HepG2 (cell line): ENCODE measurements at regions not wholly inside any gene's neighbourhood (a gene's known extent, or its start where the extent isn't known, plus 50 kb on each side); places are given as distances from the start of the nearest gene placed in this dataset.

Experiments used
- ATAC-seq: fragments of 200-7000 bp; cut with Tn5 transposase; 3 replicates; pipeline ENCODE4 v1.9.1; 2020; ENCODE audit warnings: mild to moderate bottlenecking, moderate library complexity
- BruUV-seq: library from RNA; stranded (reverse); fragments of 400-500 nt; replicated peaks from 2 replicates; lab custom pipeline; 2021; lab: Mats Ljungman, UMichigan
- CTCF ChIA-PET: fragments of 300-600 bp; formaldehyde crosslinking; extraction: SDS; loops from one replicate; lab custom pipeline; 2021; ENCODE audit warnings: low total read pairs, inconsistent platforms, low intra/inter-chr PET ratio; lab: Yijun Ruan, JAX
- POLR2A ChIA-PET: fragments of 350-600 bp; sonication (Branson Sonifier 250); formaldehyde crosslinking; loops from one replicate; lab custom pipeline; 2020; ENCODE audit warnings: antibody characterized with exemption, inconsistent platforms; lab: Yijun Ruan, JAX
- DNase-seq: peaks from one replicate; pipeline ENCODE4 v3.0.0-alpha.2; 2015; ENCODE audit warnings: low spot score
- FAIRE-seq: peaks from 3 replicates; lab custom pipeline; 2011; peaks lifted over from hg19 to GRCh38; lab: Jason Lieb, UNC
- H2AFZ ChIP-seq: one replicate; pipeline ENCODE4 v1.6.1; 2011; ENCODE audit warnings: low read length, inconsistent platforms
- H3K27ac ChIP-seq: fragments of 300-600 bp; 3 replicates; pipeline ENCODE4 v1.8.0; 2011; ENCODE audit warnings: mixed run types, mild to moderate bottlenecking, mixed read lengths, low read length, inconsistent platforms; ENCODE audit not compliant: insufficient read depth; ENCODE audit errors: extremely low read length
- H3K27me3 ChIP-seq, 2 experiments: fragments of 200-600 bp in 1 of 2; 2 replicates in 1 of 2; 3 replicates in 1 of 2; pipeline versions ENCODE4 v1.6.0 to v1.8.0; 2011; ENCODE audit warnings: low read length in 2 of 2, mild to moderate bottlenecking in 2 of 2, moderate library complexity in 2 of 2, inconsistent platforms in 1 of 2; ENCODE audit not compliant: insufficient read depth in 2 of 2, control insufficient read depth in 1 of 2
- H3K36me3 ChIP-seq, 2 experiments: fragments of 200-600 bp in 1 of 2; replicated peaks in 1 of 2; 2 replicates in 1 of 2; 3 replicates in 1 of 2; pipeline versions ENCODE4 v1.5.1 to v1.8.0; 2011; ENCODE audit warnings: low read length in 2 of 2, inconsistent platforms in 1 of 2; ENCODE audit not compliant: insufficient read depth in 2 of 2, control insufficient read depth in 1 of 2
- H3K4me1 ChIP-seq: 2 replicates; pipeline ENCODE4 v1.5.1; 2012; ENCODE audit warnings: low read length, inconsistent platforms; ENCODE audit not compliant: insufficient read depth
- H3K4me2 ChIP-seq: 2 replicates; pipeline ENCODE4 v1.6.0; 2011; ENCODE audit warnings: low read depth, low read length, inconsistent platforms
- H3K4me3 ChIP-seq, 3 experiments: fragments of 200-600 bp in 1 of 3; sonication (generic), shearing (Covaris generic) in 1 of 3; replicated peaks in 1 of 3; 2 replicates each; pipeline ENCODE4 v1.5.1; 2011 to 2016; ENCODE audit warnings: low read length in 3 of 3, inconsistent platforms in 2 of 3, low read depth in 2 of 3, mild to moderate bottlenecking in 2 of 3, control low read depth in 1 of 3, mixed read lengths in 1 of 3; ENCODE audit not compliant: insufficient read depth in 1 of 3
- H3K79me2 ChIP-seq: one replicate; pipeline ENCODE4 v1.6.1; 2011; ENCODE audit warnings: low read length, inconsistent platforms; ENCODE audit not compliant: insufficient read depth
- H3K9ac ChIP-seq: 2 replicates; pipeline ENCODE4 v1.6.0; 2011; ENCODE audit warnings: mild to moderate bottlenecking, low read depth, low read length, inconsistent platforms; ENCODE audit not compliant: insufficient read depth
- H3K9me3 ChIP-seq: 2 replicates; pipeline ENCODE4 v1.5.1; 2012; ENCODE audit warnings: mild to moderate bottlenecking, low read length
- H4K20me1 ChIP-seq: 2 replicates; pipeline ENCODE4 v1.6.0; 2011; ENCODE audit warnings: inconsistent platforms, mild to moderate bottlenecking, low read length, moderate library complexity; ENCODE audit not compliant: insufficient read depth
- AHR ChIP-seq: IDR thresholded peaks from 2 replicates; pipeline ENCODE4 v1.6.1; 2018; ENCODE audit warnings: missing genetic modification reagents, missing compliant biosample characterization
- ATAD3A ChIP-seq: sonication (generic); formaldehyde crosslinking; IDR thresholded peaks from 2 replicates; pipeline ENCODE4 v1.4.0; 2020; ENCODE audit warnings: missing genetic modification reagents
- BRCA1 ChIP-seq: sonication (generic); formaldehyde crosslinking; IDR thresholded peaks from 2 replicates; pipeline ENCODE4 v1.4.0; 2020; ENCODE audit warnings: missing genetic modification reagents
- KAT7 ChIP-seq: IDR thresholded peaks from 2 replicates; pipeline ENCODE4 v1.6.1; 2018; ENCODE audit warnings: borderline replicate concordance, missing compliant biosample characterization
- KMT2A ChIP-seq: sonication (generic); formaldehyde crosslinking; IDR thresholded peaks from 2 replicates; pipeline ENCODE4 v1.4.0; 2020; ENCODE audit warnings: missing genetic modification reagents
- STAG1 ChIP-seq: sonication (generic); formaldehyde crosslinking; IDR thresholded peaks from 2 replicates; pipeline ENCODE4 v1.4.0; 2020; ENCODE audit warnings: missing genetic modification reagents
- ZNF160 ChIP-seq: sonication (generic); formaldehyde crosslinking; IDR thresholded peaks from 2 replicates; pipeline ENCODE4 v1.8.0; 2022; ENCODE audit warnings: mild to moderate bottlenecking, inconsistent platforms, missing genetic modification reagents
- WGBS: methylation state at CpG from one replicate; pipeline ENCODE4 v1.1.6; 2017; ENCODE audit warnings: low lambda C conversion rate; 5-methylcytosine and 5-hydroxymethylcytosine counted together
- in situ Hi-C: cut with HindIII; loops from 2 replicates; pipeline ENCODE4 v1.10.0; 2017; ENCODE audit warnings: low pct_unique_long_range_greater_than_20kb; ENCODE audit not compliant: extremely low pct_ligation_motif_present
- intact Hi-C: fragments of 100-400 bp; cut with micrococcal nuclease; formaldehyde crosslinking; loops from one replicate; pipeline ENCODE4 v1.10.0; 2022; ENCODE audit not compliant: unreplicated experiment
- TF ChIP-seq, protein P1 (sequence below): sonication (generic); formaldehyde crosslinking; IDR thresholded peaks from 2 replicates; pipeline ENCODE4 v1.5.1; 2020; ENCODE audit warnings: missing genetic modification reagents, mild to moderate bottlenecking, borderline replicate concordance

DNA sequence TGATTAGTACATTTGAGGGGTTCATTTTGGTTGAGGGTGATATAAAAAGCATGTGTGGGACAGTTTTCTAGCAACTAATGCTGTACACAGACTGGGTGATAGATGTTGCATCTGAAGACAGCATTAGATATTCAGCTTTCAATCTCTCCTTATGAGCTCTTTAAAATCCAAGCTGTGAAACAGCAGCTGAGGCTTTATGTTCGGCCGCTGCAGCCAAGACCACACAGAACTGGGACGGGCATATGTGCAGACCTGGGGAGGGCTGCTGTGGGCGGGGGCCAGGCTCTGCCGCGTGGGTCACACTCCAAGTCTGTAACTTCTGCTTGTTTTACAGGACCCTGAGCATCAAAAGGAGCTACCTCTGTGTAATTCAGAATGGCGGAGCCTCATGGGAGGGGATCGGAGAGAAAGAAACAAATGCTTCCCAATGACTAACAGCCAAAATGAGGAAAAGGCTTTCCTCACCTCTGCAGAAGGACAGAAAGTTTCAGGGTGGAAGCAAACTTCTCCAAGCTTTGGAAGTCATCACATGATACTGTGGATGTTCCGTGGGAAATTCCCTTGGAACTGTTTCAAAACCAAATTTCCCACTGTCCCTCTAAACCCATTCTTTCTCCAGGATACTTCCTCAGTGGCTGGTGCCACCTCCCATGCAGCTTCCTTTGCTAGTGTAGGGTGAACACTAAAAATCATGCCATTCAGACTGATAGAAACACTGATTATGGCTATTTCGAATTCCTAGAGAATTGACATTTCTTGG, 711.9 kb upstream of the ID2 start:
- no peaks in the 10 kb centered on the region for H3K9me3 ChIP-seq
- in situ Hi-C loops (no loop called here), intact Hi-C loops (no loop called here)
- no TSS peak for BruUV-seq
- 48% methylated on average over 10 of the region's 10 CpGs for WGBS
- CTCF ChIA-PET = no interaction called here
- H3K27me3 ChIP-seq = peaks cover 3 to 37% of the 10 kb centered on the region in 2 experiments; a peak in 3 of 5 replicates
- FAIRE-seq = no peak
- no peak overlapping the region for H3K27ac ChIP-seq
- H3K9ac ChIP-seq = no peak overlapping the region
- ATAC-seq = no peak
- H3K4me3 ChIP-seq = no peak overlapping the region
- no peaks in the 10 kb centered on the region for H3K79me2 ChIP-seq
- no peaks in the 10 kb centered on the region for H3K36me3 ChIP-seq
- no peaks in the 10 kb centered on the region for H3K4me1 ChIP-seq
- no peaks in the 10 kb centered on the region for H4K20me1 ChIP-seq
- POLR2A ChIA-PET = no interaction called here
- H2AFZ ChIP-seq = no peak overlapping the region
- DNase-seq = no peak
- no peak overlapping the region for H3K4me2 ChIP-seq
- no peak for TF ChIP-seq BRCA1 (CRISPR knock-in tag)
- no peak for TF ChIP-seq STAG1 (CRISPR knock-in tag)
- no peak for TF ChIP-seq AHR (CRISPR knock-in tag)
- TF ChIP-seq KMT2A = no peak
- no peak for TF ChIP-seq ATAD3A (CRISPR knock-in tag)
- TF ChIP-seq KAT7 (CRISPR knock-in tag) = no peak
- TF ChIP-seq, protein P1, sequence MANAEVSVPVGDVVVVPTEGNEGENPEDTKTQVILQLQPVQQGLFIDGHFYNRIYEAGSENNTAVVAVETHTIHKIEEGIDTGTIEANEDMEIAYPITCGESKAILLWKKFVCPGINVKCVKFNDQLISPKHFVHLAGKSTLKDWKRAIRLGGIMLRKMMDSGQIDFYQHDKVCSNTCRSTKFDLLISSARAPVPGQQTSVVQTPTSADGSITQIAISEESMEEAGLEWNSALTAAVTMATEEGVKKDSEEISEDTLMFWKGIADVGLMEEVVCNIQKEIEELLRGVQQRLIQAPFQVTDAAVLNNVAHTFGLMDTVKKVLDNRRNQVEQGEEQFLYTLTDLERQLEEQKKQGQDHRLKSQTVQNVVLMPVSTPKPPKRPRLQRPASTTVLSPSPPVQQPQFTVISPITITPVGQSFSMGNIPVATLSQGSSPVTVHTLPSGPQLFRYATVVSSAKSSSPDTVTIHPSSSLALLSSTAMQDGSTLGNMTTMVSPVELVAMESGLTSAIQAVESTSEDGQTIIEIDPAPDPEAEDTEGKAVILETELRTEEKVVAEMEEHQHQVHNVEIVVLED = no peak
- TF ChIP-seq ZNF160 (CRISPR knock-in tag) = no peak
